Transverse colon (tissue), 4 donors: ENCODE measurements at regions not wholly inside any gene's neighbourhood (a gene's known extent, or its start where the extent isn't known, plus 50 kb on each side); places are given as distances from the start of the nearest gene placed in this dataset.
A peak's percentile ranks its signal among the peaks of the same experiment; 100 is the strongest.

ENCODE experiments used
- DNase-seq: peaks from one replicate; pipeline ENCODE4 v3.0.0-alpha.2; 2019
- H3K27ac ChIP-seq, 4 donors: fragments of 200-600 bp; sonication (generic); 2 replicates each; pipeline ENCODE4 v1.5.1; 2016 to 2018; ENCODE audit warnings: inconsistent platforms in 4 of 4
- H3K27me3 ChIP-seq: fragments of 200-600 bp; sonication (generic); 2 replicates; pipeline ENCODE4 v1.5.1; 2017; ENCODE audit warnings: inconsistent platforms
- H3K36me3 ChIP-seq, 4 donors: fragments of 200-600 bp; sonication (generic); 2 replicates each; pipeline ENCODE4 v1.5.1; 2017 to 2019; ENCODE audit warnings: inconsistent platforms in 4 of 4
- H3K4me1 ChIP-seq, 4 donors: fragments of 200-600 bp; sonication (generic); 2 replicates each; pipeline ENCODE4 v1.5.1; 2017 to 2020; ENCODE audit warnings: inconsistent platforms in 4 of 4
- H3K4me3 ChIP-seq, 4 donors: fragments of 200-600 bp; sonication (generic); 1 replicate in 1 of 4; 2 replicates in 3 of 4; pipeline versions ENCODE4 v1.5.1 to v1.6.1; 2017 to 2019; ENCODE audit warnings: inconsistent platforms in 4 of 4
- H3K9me3 ChIP-seq, 2 donors: fragments of 200-600 bp; sonication (generic); 2 replicates each; pipeline ENCODE4 v1.5.1; 2017 to 2019; ENCODE audit warnings: inconsistent platforms in 2 of 2
- CTCF ChIP-seq, 5 experiments: fragments of 200-600 bp in 3 of 5; fragments of 450-650 bp in 2 of 5; sonication (generic) in 3 of 5; IDR thresholded peaks; 1 replicate in 2 of 5; 2 replicates in 3 of 5; pipeline ENCODE4 v1.5.1; 2016 to 2017; ENCODE audit warnings: antibody characterized with exemption in 5 of 5, inconsistent platforms in 3 of 5, mild to moderate bottlenecking in 2 of 5, moderate library complexity in 1 of 5
- EP300 ChIP-seq: sonication (generic); formaldehyde crosslinking; IDR thresholded peaks from one replicate; pipeline ENCODE4 v1.6.1; 2017; ENCODE audit warnings: antibody characterized with exemption, low read depth
- POLR2A ChIP-seq: fragments of 450-650 bp; IDR thresholded peaks from one replicate; pipeline ENCODE4 v1.6.1; 2016; ENCODE audit warnings: antibody characterized with exemption, mild to moderate bottlenecking, moderate library complexity
- POLR2AphosphoS5 ChIP-seq, 3 donors: sonication (generic); formaldehyde crosslinking; IDR thresholded peaks; one replicate each; pipeline ENCODE4 v1.6.1; 2016; ENCODE audit warnings: antibody characterized with exemption in 3 of 3
- WGBS, 2 donors: methylation state at CpG; one replicate each; pipeline ENCODE4 v1.1.5; 2018; ENCODE audit warnings: low coverage in 1 of 2; 5-methylcytosine and 5-hydroxymethylcytosine counted together
- in situ Hi-C, 4 donors: fragments of 200-750 bp; cut with MboI; loops; one replicate each; pipeline versions ENCODE4 v1.15.0 to v1.15.1; 2017; ENCODE audit warnings: low sequenced_read_pairs in 3 of 4, low pct_ligation_motif_present in 1 of 4, low pct_unique_long_range_greater_than_20kb in 1 of 4
- intact Hi-C: fragments of 100-400 bp; cut with DNase I; formaldehyde crosslinking; loops from one replicate; pipeline ENCODE4 v1.15.1; 2023; ENCODE audit warnings: low total_unique reads

GRCh38 chr13:23959231-23959862 is 62.0 kb upstream of the C1QTNF9B start:
- no peak for DNase-seq
- no peak overlapping the region for H3K27ac ChIP-seq
- no peaks in the 10 kb centered on the region for H3K9me3 ChIP-seq
- TF ChIP-seq POLR2A (no peak), POLR2AphosphoS5 (IDR thresholded peaks at IDR 0.05) (no peak), EP300 (no peak), CTCF (IDR thresholded peaks at IDR 0.05) (no peak)
- no peak overlapping the region for H3K4me3 ChIP-seq
- 62 to 83% methylated on average over 2 of the region's 2 CpGs for WGBS, 2 donors
- no peaks in the 10 kb centered on the region for H3K36me3 ChIP-seq
- peaks cover 4 to 25% (median 6%) of the 10 kb centered on the region in 4 donors for H3K4me1 ChIP-seq
- no peaks in the 10 kb centered on the region for H3K27me3 ChIP-seq
- in situ Hi-C loops, result no loop called here
- intact Hi-C loops, result loop anchor here (1.0 kb wide), 1 partner anchor 19 kb away; no protein-coding TSS in a partner anchor

- DNase-seq, result no peak
- Histone ChIP-seq H3K9me3 (no peaks in the 10 kb centered on the region), H3K4me3 (no peak overlapping the region), H3K27ac (no peak overlapping the region), H3K36me3 (no peaks in the 10 kb centered on the region), H3K27me3 (no peaks in the 10 kb centered on the region), H3K4me1 (peaks cover 4 to 32% (median 6%) of the 10 kb centered on the region in 4 donors)
- TF ChIP-seq CTCF (IDR thresholded peaks at IDR 0.05) (peak; percentile 50 to 61 (median 55)), POLR2AphosphoS5 (IDR thresholded peaks at IDR 0.05) (no peak), POLR2A (no peak), EP300 (no peak)
- in situ Hi-C loops, result no loop called here
- intact Hi-C loops, result no loop called here
- WGBS, 2 donors, result 62 to 71% methylated on average over 1 of the region's 1 CpG
Observed at GRCh38 chr13:23960566-23961156, 63.4 kb upstream of the C1QTNF9B start.

DNA sequence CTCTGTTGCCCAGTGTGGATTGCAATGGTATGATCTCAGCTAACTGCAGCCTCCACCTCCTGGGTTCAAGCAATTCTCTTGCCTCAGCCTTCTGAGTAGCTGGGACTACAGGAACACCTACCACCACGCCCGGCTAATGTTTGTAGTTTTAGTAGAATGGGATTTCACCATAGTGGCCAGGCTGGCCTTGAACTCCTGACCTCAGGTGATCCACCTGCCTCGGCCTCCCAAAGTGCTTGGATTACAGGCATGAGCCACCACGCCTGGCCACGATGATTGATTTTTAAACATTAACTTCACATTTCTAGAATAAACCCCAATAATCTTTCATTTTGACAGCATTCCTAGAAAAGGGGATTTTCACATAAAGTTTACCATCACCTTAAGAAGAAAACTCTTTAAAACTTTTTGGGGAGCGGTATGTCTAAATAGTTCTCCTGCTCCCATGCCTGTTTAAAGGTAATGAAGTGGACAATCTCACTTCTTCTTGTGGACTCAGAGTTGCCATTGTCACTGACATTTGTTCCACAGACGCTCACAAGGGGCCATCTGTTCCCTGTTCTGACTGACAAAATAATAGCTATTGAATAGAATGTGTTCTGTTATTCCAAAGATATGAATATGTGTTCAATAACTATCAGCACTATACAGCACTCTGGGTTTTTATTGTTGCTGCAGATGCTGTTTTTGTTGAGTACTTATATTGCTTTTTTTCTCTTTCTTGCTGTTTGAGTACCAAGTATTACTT is 66.1 kb upstream of the C1QTNF9B start:
- DNase-seq, result no peak
- no peak overlapping the region for H3K4me3 ChIP-seq
- in situ Hi-C loops (no loop called here), intact Hi-C loops (no loop called here)
- peaks cover 0 to 42% (median 7%) of the 10 kb centered on the region in 4 donors for H3K4me1 ChIP-seq
- TF ChIP-seq POLR2AphosphoS5 (IDR thresholded peaks at IDR 0.05) (no peak), CTCF (IDR thresholded peaks at IDR 0.05) (no peak), EP300 (no peak), POLR2A (no peak)
- no peaks in the 10 kb centered on the region for H3K27me3 ChIP-seq
- WGBS, 2 donors, result 61 to 84% methylated on average over 2 to 7 of the region's 7 CpGs
- no peak overlapping the region for H3K27ac ChIP-seq
- H3K36me3 ChIP-seq, result no peaks in the 10 kb centered on the region
- H3K9me3 ChIP-seq, result no peaks in the 10 kb centered on the region

DNA sequence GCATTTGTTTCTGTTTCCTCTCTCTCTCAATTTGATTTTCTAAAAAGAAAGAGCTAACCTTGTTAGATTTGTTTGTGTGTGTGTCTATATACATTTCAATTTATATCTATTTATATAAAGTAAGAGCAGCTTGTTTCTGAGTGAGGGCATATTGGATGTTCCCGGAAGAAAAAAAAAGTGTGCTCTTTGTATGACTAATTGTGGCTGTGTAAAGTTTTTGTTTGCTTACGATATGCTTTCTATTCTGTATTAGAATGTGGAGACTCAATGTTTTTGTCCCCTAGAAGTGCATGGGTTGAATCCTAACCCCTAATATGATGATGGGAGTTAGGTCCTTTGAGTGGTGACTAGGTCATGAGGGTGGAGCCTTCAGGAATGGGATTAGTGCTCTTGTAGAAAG is 66.6 kb upstream of the C1QTNF9B start:
- no peak for TF ChIP-seq EP300
- no peak for TF ChIP-seq CTCF (IDR thresholded peaks at IDR 0.05)
- no peak for TF ChIP-seq POLR2AphosphoS5 (IDR thresholded peaks at IDR 0.05)
- no peak for TF ChIP-seq POLR2A
- Histone ChIP-seq H3K36me3 (no peaks in the 10 kb centered on the region), H3K27me3 (no peaks in the 10 kb centered on the region), H3K9me3 (no peaks in the 10 kb centered on the region), H3K27ac (no peak overlapping the region), H3K4me3 (no peak overlapping the region), H3K4me1 (peaks cover 0 to 42% (median 7%) of the 10 kb centered on the region in 4 donors)
- intact Hi-C loops, result no loop called here
- 5 to 17% methylated on average over 2 of the region's 2 CpGs for WGBS, 2 donors
- in situ Hi-C loops, result no loop called here
- DNase-seq, result no peak
